NCI-H2227 treated with DMSO at 0.1 percent for 48 hours (cell line): ENCODE measurements at regions not wholly inside any gene's neighbourhood (a gene's known extent, or its start where the extent isn't known, plus 50 kb on each side); places are given as distances from the start of the nearest gene placed in this dataset.

Experiments used
- DNase-seq: peaks from one replicate; lab custom pipeline; 2025; lab: John Stamatoyannopoulos, UW

DNA sequence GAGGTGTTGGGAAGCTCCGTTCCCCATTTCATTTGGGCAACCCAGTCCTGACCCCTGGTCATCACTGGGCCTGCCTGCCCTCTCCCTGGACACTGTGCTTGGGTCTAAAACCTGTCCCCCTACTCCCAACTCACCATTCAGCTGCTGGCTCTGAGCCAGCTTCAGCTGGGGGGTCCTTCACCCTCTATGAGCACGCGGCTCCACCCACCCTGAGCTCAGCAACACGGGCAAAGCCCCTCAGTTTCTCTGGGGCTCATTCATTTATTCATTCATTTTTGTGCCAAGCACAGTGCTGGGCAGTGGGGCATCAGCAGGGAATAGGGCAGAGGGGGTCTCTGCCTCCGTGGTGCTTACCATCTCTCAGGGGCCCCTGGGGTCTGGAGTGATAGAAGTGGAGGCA, 199.8 kb upstream of the MVB12B start:
- DNase-seq, result no peak

DNA sequence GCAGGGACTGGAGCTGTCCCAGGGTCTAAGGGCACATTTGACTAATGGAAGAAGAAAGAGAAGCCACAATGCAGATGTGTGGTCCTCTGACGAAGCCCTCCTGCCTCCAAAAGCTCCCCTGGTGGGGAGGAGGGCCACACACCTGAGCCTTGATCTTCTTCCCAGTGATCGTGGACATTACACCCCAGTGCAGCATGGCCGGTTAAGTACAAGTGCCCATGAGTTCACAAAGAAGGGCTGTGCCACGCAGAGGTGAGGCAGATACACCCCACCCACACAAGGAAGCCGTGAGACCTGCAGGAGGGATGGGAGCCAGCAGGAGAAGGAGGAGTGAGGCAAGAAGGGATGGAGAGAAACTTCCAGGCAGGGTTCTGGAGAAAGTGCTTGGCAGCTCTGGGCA, 199.0 kb upstream of the MVB12B start:
- no peak for DNase-seq

DNA sequence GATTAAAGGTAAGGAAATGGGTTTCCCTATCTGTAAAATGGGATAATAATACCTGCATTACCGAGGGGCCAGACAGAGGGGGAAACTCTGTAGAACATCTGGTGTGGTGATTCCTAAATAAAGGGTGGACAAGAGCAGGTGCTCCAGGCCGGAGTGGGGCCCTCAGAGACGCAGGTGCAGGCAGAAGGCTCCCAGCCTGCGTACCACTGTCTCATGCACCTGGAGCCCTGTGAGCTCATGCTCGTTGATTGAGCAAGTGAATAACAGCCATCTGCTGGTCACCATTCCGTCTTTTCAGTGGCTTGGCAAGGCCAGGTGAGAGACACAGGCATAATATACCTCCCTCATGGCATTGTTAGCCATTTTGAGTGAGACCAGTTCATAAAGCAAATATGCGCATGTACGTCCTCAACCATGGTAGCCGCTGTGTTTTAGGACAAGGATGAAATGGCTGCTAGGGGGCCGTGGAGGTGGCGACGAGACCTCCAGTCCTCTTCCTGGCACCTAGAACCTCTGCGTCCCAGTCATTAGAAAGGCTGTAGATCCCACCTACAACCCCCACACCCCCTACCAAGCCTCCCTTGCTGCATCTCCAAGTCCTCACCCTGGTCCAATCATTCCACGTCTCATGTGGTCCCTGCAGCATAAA, 198.0 kb upstream of the MVB12B start:
- DNase-seq, result no peak

DNA sequence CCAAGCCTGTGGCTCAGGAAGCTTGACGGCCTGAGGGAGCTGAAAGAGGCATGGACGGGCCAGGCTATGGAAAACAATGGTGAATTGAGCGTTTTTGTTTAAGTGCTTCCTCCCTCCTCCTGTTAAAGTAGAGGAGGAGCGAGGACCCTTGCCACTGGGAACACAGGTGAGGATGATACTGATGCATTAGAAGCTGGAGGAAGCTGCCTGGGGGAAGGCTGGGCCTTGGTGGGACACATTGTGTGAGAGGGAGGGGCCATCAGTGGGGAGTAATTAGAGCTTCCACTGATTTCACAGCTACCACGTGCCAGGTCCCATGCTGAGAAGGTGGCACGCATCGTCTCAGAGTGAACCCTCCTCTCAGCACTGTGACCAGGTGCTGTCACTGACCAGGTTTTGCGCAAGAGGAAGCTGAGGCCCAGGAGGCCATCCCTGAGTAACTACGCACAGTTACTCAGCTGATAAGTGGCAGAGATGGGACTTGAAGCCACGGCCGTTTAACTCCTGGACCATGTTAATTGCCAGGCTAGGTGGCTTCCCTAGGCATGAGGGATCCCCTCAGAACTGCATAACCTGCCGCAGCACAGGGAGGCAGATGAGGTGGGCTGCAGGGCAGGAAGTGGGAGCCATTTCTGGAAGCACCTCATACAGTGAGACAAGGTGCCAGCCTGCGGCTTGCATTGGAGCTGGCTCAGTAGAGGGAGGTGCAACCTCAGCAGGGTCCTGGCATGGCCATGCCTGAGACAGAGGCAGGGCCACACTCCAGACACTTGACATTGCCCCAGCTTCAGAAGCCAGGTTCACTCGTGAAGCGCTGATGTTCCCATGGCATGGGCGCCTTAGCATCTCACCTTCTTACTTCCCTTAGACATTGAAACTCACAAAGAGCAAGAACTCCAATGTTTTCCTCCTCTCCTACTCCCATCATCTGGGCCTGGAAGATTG, 195.3 kb upstream of the MVB12B start:
- DNase-seq, result no peak

DNA sequence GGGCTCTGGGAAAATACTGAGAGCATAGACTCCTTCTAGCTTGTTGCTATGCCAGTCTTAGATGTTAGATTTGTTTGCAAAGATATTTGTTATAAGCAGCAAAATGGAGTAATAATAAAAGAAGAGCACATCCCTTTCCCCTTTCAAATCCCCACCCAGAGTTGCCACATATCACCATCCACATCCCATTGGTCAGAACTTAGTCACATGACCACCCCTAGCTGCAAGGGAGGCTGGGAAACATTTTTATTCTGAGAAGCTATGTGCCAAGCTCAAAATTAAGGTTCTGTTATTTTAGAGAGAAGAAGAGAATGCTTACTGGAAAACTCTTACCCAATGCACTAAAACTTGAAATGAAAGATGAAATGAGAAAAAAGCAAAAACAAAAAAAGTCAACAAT, 193.9 kb upstream of the MVB12B start:
- no peak for DNase-seq

DNA sequence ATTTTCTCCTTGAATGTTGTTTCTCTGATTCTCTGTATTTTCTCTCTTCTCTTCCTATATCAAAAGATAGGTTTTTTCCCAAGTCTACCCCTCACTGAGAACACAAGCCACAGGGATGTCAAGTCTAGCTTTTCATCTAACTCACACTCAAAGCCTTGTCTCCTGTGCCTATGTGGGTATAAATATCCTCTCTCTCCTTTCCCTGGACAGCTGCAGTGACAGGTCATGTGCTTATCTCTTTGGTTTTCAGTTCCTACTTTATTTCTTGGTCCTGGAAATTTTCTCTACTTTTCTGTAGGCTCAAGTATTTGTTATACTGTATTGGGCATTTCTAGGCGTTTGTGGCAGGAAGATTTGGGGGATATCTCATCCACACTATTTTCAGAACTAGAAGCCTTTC, 182.4 kb upstream of the MVB12B start:
- no peak for DNase-seq

DNA sequence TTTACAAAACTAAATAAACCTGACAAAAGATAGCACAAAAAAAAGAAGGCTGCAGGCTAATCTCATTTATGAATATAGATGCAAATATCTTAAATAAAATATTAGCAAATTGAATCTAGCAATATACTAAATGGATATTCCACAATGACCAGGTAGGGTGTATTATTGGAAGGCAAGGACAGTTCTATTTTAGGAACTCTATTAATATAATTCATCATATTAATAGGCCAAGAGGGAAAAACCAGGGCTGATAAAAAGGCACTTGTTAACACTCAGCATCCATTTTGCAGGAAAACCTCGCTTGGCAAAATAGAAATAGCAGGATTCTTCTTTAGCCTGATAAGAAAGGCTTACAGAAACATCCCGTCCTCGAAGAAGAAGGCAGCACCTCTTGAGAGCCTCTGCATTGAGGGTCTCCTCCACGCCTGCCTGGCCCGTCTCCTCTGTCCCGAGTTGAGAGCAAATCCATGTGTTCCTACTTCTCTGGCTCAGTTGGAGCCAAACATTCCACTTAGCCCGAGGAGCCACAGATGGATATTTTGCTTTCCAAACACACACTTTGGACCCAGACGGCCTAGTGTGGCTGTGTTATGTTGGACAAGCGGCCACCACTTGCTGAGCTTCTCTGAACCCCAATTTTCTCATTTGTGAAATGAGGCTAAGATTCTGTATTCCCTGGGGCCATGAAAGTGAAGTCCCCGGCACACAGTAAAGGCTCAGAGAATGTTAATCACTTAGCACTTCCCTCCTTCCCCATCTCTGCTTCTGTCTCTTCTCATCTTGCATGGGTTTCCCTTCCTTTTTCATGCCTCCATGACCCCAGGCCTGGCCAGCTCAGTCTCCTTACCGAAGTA, 181.8 kb upstream of the MVB12B start:
- no peak for DNase-seq

DNA sequence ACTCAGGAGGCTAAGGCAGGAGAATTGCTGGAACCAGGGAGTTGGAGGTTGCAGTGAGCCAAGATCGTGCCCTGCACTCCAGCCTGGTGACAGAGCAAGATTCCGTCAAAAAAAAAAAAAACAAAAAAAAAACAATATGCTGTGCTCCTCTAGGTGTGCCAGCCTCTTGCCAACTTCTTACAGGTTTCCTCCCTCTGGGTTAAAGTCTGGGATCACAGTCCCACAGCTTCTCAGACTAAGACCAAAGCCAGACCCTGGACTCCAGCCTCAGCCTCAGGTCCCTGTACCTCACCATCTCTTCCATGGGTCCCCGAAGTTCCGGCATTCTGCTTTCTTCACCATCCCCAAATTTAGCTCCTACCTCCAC, 180.8 kb upstream of the MVB12B start:
- DNase-seq, result no peak

DNA sequence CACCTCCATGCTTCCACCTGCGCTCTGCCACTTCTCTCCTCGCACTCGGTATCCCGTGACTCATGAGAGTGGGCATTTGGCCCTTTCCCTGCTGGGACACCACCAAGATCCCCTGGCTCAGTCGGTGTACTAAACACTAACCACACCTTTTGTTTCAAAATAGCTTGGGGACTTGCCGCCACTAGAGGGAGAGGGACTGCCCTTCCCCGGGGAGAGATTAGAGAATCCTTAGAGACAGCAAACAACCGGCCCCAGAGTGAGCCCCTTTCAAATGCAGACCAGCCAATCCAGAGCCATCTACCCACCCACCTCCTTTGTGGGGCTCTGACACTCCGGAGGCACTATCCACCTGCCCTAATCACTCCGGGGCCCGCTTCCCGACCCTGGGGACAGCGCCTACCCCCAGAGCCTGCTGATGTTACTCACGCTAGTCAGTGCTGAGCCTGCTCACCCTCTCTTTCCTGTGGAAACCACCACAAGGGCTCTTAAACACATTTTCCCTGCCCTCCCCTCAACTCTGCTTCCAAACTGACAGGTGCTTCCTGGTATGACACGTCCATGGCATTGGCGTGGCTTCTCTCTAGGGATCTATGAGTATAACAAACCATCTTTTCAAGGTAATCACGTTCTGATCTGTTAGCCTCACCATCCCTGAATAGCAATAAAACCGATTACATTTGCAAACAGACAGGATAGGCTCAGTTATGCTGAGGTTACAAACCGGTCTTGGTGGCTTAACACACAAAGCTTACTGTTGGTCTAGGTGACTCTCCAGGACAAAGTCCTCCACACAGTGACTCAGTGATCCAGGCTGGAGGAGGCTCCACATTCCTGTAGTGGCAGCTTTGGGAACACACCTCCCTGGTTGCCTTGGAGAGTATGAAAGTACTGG, 180.1 kb upstream of the MVB12B start:
- no peak for DNase-seq

DNA sequence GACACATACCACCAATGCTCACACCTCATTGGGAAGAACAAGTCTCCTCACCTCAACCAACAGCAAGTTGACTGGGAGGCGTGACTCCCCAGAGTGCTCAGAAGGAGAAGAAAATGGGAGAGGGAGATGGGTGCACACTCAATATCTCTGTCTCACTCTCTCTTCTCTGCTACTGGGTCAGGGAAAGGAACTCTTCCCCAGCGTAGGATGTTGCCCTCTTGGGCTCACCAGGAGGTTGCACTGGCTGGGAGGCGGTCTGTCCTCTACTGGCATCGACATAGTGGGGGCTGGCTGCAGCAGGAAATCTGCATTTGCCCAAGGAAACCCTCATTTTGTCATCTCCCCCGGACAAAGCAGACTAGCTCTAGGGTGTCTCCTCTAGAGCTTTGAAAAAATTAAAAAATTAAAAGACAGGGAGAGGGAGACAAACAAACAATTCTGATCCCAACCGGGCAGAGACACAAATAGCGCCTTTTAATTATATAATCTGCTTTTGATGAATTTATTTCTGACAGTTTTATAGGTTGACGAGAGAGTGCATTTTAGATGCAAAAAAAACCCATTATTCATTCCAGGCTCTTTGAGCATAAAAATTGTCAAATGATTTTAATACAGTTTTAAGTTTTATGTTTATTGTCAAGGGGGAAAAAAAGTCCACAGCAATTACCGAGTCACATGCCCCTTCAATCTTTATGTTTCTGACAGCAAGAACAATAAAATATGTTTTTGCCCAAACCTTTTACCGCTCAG, 179.3 kb upstream of the MVB12B start:
- DNase-seq, result no peak

DNA sequence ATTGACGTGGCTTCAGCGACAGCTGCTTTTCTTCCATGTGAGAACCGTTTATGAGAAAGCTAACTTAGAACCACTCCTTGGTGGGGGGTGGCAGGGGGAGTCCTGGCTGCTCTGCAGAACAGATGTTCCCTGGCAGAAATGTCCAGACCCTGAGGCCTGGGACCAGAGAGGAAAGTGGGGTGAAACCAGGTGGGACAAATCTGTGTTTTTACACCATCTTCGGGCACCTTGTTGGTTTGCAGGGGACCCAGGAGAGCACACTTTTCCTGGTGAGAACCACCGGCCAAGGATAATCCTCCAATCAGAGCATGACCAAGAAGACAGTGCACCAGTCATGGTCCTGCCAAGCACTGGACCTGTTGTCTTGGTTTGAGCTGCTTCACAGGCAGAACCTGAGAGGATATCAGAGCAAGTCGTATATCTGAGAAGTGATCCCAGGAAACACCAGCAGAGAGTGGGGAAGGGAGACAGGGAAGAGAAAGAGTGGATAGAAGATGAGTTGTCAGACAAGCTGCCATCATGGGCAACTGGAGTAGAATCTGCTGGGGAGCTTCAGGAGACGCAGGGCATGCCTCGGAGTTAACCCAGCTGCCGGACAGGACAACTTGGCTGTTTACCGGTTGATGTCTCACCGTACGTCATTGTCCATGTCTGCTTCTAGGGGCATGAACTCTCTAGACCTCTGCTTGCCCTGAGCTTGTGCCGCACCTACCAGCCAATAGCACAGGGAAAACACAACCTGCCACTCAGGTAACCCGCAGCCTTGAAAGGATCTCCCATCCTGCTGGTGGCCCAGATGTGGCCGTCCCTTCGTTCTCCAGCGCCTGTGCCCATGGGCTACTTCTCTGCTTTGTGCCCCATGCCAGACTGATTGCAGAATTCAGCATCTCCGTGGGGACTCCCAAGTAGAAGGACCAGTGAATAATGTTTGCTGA, 178.4 kb upstream of the MVB12B start:
- DNase-seq, result no peak

DNA sequence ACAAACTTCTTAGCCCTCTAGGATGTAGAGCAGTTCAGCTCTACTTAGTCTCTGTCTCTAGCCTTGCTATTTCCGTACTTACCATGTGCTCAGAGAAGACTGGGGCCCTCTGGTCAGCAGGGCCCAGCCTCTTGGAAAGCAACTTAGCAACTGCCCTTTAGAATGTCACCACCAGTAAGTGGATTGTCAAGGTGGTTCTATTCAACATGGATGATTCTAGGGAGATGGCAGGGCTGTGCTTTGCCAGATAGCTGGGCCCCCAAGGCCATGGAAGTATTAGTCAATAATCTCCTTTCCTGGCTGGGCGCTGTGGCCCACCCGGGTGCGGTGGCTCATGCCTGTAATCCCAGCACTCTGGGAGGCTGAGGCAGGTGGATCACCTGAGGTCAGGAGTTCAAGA, 177.6 kb upstream of the MVB12B start:
- no peak for DNase-seq

DNA sequence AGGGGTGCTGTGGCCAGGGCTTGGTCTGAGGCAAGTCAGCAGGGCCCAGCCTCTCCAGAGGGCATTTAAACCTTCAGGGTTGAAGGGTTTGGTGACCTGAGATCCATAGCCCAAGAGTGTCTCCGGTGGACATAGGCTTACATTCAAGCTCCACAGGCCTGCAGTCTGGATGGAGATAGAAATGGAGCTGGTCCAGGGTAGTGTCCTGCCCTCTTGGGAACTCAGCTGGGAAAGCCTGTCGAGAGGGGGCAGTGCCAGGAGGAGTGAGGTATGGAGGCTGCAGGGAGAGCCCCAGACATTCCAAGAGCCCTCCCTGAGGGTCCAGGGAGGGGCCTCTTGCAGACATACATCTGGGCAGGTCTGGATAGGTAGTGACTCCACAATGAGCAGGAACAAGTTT, 177.0 kb upstream of the MVB12B start:
- no peak for DNase-seq

DNA sequence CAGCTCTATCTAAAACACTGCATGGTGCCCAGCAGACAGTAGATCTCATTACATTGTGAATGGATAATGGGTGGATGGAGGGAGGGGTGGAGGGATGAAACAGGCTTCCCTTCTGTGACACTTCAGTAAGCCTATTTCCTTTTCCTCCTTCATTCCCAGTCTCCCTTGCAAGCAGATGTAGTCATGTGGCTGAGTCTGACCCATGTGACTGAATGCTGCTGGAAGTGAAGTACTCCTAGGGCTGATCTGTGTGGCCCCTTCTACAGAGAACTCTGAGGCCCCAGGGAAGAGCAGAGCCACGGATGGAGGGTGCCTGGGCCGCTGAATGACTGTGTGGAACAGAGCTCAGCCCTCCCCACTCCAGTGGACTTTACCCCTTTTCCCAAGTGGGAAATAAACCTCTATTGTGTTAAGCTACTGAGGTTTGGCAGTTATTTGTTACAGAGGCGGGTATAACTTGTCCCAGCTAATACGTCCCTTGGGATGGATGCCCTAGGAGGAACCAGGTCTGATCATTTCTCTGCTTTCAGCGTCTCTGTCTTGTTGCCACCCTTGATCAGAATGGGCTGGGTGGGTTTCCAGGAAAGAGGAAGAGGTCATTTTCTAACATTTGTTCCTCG, 176.1 kb upstream of the MVB12B start:
- DNase-seq, result peak; percentile 10

DNA sequence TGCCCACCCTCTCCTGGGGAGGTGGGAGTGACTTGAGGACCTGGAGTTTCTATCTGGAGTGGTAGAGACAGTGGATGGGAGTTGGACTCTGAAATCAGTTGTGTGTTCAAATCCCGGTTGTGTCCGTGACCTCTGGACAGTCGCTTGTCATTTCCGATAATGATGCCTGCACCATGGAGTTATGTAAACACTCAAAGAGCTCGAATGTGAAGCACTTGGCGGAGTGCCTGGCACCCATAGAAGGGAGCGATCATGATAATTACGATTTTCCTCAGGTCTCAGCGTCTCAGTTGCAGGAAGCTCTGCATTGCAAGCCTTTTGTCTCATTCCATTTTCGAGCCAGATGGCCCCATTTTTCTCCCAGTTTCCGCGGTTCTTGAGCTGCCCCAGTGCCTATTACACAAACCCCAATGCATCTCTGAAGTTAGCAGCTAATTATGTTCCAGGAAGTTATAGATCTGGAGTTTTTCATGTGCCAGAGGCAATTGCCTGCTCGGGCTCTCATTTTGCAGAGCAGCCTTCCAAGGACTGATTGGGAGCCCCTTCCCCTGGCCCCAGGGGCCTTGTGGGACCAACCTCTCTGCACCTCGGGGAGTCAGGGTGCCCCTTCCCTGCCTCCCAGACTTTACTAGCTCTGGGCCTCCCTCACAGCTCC, 175.5 kb upstream of the MVB12B start:
- peak; percentile 55 for DNase-seq

DNA sequence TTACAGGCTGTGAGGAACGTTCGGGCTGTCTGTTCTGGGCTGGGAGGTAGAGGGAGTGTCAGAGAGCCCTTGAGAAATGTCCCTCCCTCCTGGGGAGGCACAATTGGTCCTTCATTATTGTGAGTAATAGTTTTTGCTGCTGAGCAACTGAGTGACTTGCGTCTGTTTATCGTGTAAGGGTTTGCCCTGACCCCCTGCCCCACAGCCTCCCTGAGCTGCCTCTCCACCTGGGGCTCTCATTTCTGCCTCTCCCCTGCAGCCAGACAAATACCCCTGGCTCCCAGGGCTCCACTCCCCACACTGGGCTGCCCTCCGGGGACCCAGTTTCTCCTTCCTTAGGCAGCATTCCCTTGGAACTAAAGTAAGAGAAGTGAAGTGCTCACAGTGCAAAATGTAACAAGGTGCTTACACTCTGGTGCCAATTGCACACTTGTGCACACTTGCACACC, 174.9 kb upstream of the MVB12B start:
- DNase-seq, result peak; percentile 18

DNA sequence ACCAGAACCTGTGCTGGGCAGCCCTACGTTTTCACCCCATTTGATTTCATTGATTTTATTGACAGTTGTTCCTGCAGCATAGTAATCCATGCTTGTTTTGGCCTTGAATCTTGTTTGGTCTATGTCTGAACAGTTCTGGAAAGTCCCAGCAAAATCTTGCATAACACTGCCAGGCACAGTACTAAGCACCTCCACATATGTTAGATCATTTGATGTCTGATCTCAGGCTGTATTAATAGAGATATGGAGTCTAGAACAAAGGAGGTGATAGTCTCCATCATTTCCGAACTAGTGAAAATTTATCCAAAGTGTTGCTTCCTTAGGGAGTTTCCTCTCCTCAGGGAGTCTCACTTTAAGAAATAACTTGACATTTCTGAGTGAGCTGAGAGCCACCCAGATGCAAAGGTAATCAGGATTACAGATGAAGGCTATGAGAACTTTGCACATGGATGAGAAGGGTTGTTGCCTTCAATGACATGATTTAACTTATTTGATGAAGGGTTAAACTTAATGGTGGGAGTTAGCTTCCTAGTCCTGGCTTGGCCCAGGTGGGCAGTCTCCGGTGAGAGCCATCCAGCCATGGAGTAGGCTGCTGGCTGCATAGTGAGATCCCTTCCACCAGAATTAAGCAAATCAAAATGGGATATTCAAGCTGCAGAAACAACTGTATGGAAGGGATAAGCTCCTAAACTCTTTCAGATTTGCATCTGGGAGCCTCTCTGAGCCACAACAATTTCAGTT, 173.8 kb upstream of the MVB12B start:
- DNase-seq, result no peak

DNA sequence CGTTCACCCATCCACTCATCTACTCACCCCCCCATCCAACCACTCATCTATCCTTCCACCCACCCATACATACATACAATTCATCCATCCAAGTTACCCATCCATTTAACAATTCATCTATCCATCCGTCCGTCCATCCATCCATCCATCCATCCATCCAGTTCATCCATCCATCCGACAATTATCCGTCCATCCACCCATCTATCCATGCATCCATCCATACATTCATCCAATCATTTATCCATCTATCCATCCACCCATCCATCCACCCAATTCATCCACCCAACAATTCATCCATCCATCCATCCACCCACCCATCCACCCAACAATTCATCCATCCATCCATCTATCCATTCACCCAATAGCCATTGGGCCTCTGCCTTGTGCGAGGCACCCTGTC, 173.2 kb upstream of the MVB12B start:
- no peak for DNase-seq
